ENCODE measurements at regions not wholly inside any gene's neighbourhood (a gene's known extent, or its start where the extent isn't known, plus 50 kb on each side); places are given as distances from the start of the nearest gene placed in this dataset.

DNA sequence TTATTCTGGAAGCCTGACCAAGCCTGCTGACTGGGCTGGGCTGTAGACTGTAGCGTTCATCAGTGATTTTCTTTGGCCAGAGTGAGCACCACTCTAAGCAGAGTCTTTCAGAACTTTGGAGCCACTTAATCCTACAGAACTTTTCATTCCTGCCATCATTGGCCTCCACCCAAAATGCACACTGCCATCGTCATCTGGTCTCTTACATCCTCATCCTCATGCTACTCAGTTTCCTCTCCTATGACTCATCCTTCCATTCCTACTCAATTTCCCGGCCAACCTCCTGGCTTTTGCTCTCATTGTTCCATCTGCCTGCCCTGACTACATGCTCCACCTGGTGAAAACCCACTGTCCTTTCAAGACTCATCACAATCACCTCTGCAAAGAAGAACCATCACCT, 233.8 kb upstream of the USP25 start:
- whole genome bisulfite sequencing, 2 donors, result 69 to 75% methylated on average over 3 of the region's 3 CpGs
- Histone ChIP-seq H3K27ac (ENCODE audit: low read depth in 1 of 2, low read length in 1 of 2) (no peak overlapping the region), H3K9me3 (ENCODE audit: control insufficient read depth in 4 of 4, insufficient read depth in 3 of 4, low read length in 3 of 4) (no peaks in the 10 kb centered on the region), H3K4me3 (no peak overlapping the region), H3K9ac (ENCODE audit: insufficient read depth in 1 of 2, low read length in 2 of 2) (no peak overlapping the region), H3K36me3 (ENCODE audit: control insufficient read depth in 4 of 4, insufficient read depth in 4 of 4, low read length in 4 of 4) (no peaks in the 10 kb centered on the region), H3K27me3 (ENCODE audit: control insufficient read depth in 3 of 3, insufficient read depth in 3 of 3, low read length in 2 of 3) (no peaks in the 10 kb centered on the region), H3K4me1 (ENCODE audit: control insufficient read depth in 5 of 5, insufficient read depth in 5 of 5, low read length in 5 of 5) (no peaks in the 10 kb centered on the region)
- ATAC-seq (ENCODE audit: insufficient read depth, low FRiP score) (no peak), DNase-seq (no peak)
- TF ChIP-seq, protein P1, sequence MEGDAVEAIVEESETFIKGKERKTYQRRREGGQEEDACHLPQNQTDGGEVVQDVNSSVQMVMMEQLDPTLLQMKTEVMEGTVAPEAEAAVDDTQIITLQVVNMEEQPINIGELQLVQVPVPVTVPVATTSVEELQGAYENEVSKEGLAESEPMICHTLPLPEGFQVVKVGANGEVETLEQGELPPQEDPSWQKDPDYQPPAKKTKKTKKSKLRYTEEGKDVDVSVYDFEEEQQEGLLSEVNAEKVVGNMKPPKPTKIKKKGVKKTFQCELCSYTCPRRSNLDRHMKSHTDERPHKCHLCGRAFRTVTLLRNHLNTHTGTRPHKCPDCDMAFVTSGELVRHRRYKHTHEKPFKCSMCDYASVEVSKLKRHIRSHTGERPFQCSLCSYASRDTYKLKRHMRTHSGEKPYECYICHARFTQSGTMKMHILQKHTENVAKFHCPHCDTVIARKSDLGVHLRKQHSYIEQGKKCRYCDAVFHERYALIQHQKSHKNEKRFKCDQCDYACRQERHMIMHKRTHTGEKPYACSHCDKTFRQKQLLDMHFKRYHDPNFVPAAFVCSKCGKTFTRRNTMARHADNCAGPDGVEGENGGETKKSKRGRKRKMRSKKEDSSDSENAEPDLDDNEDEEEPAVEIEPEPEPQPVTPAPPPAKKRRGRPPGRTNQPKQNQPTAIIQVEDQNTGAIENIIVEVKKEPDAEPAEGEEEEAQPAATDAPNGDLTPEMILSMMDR (IDR thresholded peaks at IDR 0.05; ENCODE audit: control extremely low read depth, extremely low read depth), result no peak

DNA sequence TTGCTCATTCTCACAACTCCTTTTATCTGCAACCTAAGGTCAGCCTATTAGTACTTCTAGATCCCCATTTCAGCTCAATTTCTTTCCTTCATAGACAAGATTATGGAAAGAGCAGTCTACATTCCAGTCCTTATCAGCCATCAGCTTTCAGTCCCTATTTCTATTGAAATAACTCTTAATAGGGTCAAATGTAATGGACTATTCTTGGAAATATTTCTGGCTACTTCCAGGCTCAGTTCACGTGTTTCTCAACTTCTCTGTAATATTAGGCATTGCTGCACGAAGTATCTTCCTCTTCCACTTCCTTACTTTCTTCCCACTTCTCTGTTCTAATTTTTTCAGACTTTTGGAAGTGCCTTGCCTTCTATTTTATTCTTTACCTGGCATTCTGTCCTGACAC, 232.9 kb upstream of the USP25 start:
- Histone ChIP-seq H3K27me3 (ENCODE audit: control insufficient read depth in 3 of 3, insufficient read depth in 3 of 3, low read length in 2 of 3) (no peaks in the 10 kb centered on the region), H3K4me3 (no peak overlapping the region), H3K4me1 (ENCODE audit: control insufficient read depth in 5 of 5, insufficient read depth in 5 of 5, low read length in 5 of 5) (no peaks in the 10 kb centered on the region), H3K36me3 (ENCODE audit: control insufficient read depth in 4 of 4, insufficient read depth in 4 of 4, low read length in 4 of 4) (no peaks in the 10 kb centered on the region), H3K27ac (ENCODE audit: low read depth in 1 of 2, low read length in 1 of 2) (no peak overlapping the region), H3K9ac (ENCODE audit: insufficient read depth in 1 of 2, low read length in 2 of 2) (no peak overlapping the region), H3K9me3 (ENCODE audit: control insufficient read depth in 4 of 4, insufficient read depth in 3 of 4, low read length in 3 of 4) (no peaks in the 10 kb centered on the region)
- WGBS, 2 donors, result 25 to 41% methylated on average over 2 of the region's 2 CpGs
- DNase-seq, result no peak
- no peak for ATAC-seq (ENCODE audit: insufficient read depth, low FRiP score)
- TF ChIP-seq, protein P1 (IDR thresholded peaks at IDR 0.05; ENCODE audit: control extremely low read depth, extremely low read depth), result no peak

DNA sequence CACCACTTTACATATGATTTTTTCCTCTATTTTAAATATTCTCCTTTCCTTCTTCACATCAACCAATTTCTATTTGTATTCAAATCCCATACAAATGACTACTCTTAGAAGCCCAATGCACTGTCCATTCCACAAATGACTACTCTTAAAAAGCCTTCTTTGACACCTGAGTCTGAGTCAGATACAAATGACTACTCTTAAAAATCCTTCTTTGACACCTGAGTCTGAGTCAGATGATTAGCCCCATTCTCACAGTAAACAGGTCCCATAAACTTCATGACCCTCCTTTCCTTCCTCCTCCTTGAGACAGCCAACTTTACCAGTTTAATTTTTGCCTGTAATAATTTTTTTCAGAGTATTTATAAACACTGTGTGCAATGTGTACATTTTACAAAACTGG, 231.3 kb upstream of the USP25 start:
- Histone ChIP-seq H3K27ac (ENCODE audit: low read depth in 1 of 2, low read length in 1 of 2) (no peak overlapping the region), H3K36me3 (ENCODE audit: control insufficient read depth in 4 of 4, insufficient read depth in 4 of 4, low read length in 4 of 4) (no peaks in the 10 kb centered on the region), H3K4me1 (ENCODE audit: control insufficient read depth in 5 of 5, insufficient read depth in 5 of 5, low read length in 5 of 5) (no peaks in the 10 kb centered on the region), H3K27me3 (ENCODE audit: control insufficient read depth in 3 of 3, insufficient read depth in 3 of 3, low read length in 2 of 3) (no peaks in the 10 kb centered on the region), H3K9me3 (ENCODE audit: control insufficient read depth in 4 of 4, insufficient read depth in 3 of 4, low read length in 3 of 4) (no peaks in the 10 kb centered on the region), H3K9ac (ENCODE audit: insufficient read depth in 1 of 2, low read length in 2 of 2) (no peak overlapping the region), H3K4me3 (no peak overlapping the region)
- TF ChIP-seq, protein P1 (IDR thresholded peaks at IDR 0.05; ENCODE audit: control extremely low read depth, extremely low read depth), result no peak
- ATAC-seq (ENCODE audit: insufficient read depth, low FRiP score) (no peak), DNase-seq (no peak)

DNA sequence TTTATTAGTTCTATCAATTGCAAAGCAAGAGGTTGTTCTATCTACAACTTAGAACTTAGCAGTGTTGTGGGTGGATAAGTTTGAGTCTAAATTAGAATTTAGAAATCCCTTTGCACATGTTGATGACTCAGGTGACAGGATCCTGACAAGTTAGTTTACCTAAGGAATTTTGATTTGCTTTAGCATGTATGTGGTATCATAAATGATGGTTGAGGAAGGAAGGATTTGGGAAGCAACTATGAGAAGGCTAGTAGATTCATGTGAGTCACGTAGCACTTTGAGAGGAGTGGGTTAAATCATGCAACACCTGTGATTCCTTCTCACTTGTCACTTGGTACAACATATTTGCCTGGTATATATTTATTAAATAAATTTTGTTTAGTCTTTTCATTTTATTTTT, 223.7 kb upstream of the USP25 start:
- TF ChIP-seq, protein P1 (IDR thresholded peaks at IDR 0.05; ENCODE audit: control extremely low read depth, extremely low read depth), result no peak
- Histone ChIP-seq H3K9ac (ENCODE audit: insufficient read depth in 1 of 2, low read length in 2 of 2) (no peak overlapping the region), H3K27me3 (ENCODE audit: control insufficient read depth in 3 of 3, insufficient read depth in 3 of 3, low read length in 2 of 3) (no peaks in the 10 kb centered on the region), H3K27ac (ENCODE audit: low read depth in 1 of 2, low read length in 1 of 2) (no peak overlapping the region), H3K36me3 (ENCODE audit: control insufficient read depth in 4 of 4, insufficient read depth in 4 of 4, low read length in 4 of 4) (no peaks in the 10 kb centered on the region), H3K4me1 (ENCODE audit: control insufficient read depth in 5 of 5, insufficient read depth in 5 of 5, low read length in 5 of 5) (no peaks in the 10 kb centered on the region), H3K4me3 (no peak overlapping the region), H3K9me3 (ENCODE audit: control insufficient read depth in 4 of 4, insufficient read depth in 3 of 4, low read length in 3 of 4) (no peaks in the 10 kb centered on the region)
- no peak for ATAC-seq (ENCODE audit: insufficient read depth, low FRiP score)
- no peak for DNase-seq
- WGBS, 2 donors, result 92 to 94% methylated on average over 1 of the region's 1 CpG

Data from lung (tissue), 11 donors.